WI38 (cell line): ENCODE measurements at regions not wholly inside any gene's neighbourhood (a gene's known extent, or its start where the extent isn't known, plus 50 kb on each side); places are given as distances from the start of the nearest gene placed in this dataset.
"Not testable (repeated sequence)": the region's sequence is repeated elsewhere in the genome, so short reads cannot be mapped to it uniquely, and the experiment has no call there.

Source experiments
- H3K4me3 ChIP-seq: 2 replicates; pipeline ENCODE4 v1.5.1; 2011; ENCODE audit warnings: low read depth, mild to moderate bottlenecking, control low read depth, low read length
- TF ChIP-seq, protein P1 (sequence below): IDR thresholded peaks from 2 replicates; pipeline ENCODE4 v1.5.1; 2012; ENCODE audit warnings: low read depth, mild to moderate bottlenecking, control low read depth, low read length

DNA sequence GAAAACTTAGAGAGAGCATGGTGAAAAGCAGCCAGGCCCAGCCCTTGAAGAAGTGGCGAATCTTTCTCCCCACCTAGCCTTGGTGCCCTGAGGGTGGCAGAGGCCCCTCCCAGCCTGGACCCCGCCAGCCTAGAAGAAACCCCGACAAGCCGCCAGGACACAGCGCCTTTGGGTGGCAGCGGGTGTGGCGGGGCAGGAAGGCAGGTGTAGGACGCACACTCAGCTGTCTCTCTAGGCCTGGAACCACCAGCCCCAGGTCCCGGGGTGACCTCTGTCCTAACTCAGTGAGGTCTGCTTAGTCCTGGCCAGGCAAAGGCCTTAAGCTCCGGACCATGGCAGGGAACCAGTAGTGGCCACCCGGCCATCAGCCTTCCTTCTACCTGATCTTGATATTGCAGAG, 178.3 kb downstream of the BARX1 start:
- TF ChIP-seq, protein P1, sequence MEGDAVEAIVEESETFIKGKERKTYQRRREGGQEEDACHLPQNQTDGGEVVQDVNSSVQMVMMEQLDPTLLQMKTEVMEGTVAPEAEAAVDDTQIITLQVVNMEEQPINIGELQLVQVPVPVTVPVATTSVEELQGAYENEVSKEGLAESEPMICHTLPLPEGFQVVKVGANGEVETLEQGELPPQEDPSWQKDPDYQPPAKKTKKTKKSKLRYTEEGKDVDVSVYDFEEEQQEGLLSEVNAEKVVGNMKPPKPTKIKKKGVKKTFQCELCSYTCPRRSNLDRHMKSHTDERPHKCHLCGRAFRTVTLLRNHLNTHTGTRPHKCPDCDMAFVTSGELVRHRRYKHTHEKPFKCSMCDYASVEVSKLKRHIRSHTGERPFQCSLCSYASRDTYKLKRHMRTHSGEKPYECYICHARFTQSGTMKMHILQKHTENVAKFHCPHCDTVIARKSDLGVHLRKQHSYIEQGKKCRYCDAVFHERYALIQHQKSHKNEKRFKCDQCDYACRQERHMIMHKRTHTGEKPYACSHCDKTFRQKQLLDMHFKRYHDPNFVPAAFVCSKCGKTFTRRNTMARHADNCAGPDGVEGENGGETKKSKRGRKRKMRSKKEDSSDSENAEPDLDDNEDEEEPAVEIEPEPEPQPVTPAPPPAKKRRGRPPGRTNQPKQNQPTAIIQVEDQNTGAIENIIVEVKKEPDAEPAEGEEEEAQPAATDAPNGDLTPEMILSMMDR: no peak
- no peak overlapping the region for H3K4me3 ChIP-seq

- TF ChIP-seq, protein P1: no peak
- no peak overlapping the region for H3K4me3 ChIP-seq
Measured at GRCh38 chr9:93776256-93776655, 178.9 kb downstream of the BARX1 start.

DNA sequence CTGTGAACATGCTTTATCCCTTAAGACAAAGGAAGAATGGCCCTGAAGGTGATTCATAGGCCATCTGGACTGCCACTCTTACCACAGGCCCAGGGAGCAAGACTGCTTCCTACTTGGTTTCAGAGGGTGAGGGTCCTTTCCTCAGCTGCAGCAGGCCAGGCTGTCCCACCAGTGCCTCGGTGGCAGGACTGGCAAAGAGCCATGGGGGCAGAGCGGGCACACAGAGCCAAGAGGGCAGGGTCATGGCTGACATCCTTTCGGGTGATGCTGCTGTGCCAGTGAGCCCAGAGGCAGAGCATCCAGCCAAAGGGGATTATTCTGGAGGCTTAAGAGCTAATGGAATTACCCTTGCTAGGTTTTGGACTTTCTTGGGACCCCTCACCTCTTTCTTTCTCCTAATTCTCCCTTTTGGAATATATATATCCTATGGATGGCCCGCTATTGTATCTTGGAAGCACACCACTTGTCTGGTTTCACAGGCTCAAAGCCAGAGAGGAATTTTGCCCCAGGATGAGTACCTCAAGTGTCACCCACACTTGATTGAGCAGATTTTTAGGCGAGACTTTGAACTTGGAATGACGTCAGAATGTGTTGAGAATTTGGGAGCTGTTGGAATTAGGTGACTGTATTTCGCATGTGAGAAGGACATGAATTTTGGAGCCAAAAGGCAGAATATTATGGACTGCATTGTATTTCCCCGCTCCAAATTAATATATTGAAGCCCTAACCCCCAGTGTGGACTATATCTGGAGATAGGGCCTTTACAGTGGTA, 180.6 kb downstream of the BARX1 start:
- TF ChIP-seq, protein P1: no peak
- no peak overlapping the region for H3K4me3 ChIP-seq

GRCh38 chr9:93771276-93771675, 183.9 kb downstream of the BARX1 start:
- TF ChIP-seq, protein P1: no peak
- H3K4me3 ChIP-seq: no peak overlapping the region

GRCh38 chr9:93761822-93762221, 185.4 kb downstream of the PHF2 start:
- no peak overlapping the region for H3K4me3 ChIP-seq
- TF ChIP-seq, protein P1: no peak

DNA sequence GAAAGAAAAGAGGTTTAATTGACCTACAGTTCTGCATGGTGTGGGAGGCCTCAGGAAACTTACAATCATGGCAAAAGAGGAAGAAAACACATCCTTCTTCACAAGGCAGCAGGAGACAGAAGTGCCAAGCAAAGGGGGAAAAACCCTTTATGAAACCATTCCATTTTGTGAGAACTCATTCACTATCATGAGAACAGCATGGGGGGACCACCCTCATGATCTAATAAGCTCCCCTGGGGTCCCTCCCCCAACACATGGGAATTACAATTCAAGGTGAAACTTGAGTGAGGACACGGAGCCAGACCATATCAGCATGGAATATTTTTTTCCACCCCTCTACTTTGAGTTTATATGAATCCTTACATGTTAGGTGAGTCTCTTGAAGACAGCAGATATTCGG, 173.7 kb downstream of the PHF2 start:
- TF ChIP-seq, protein P1: no peak
- no peak overlapping the region for H3K4me3 ChIP-seq

- not testable (repeated sequence) for H3K4me3 ChIP-seq
Measured at GRCh38 chr9:93748827-93749226, 172.4 kb downstream of the PHF2 start.

DNA sequence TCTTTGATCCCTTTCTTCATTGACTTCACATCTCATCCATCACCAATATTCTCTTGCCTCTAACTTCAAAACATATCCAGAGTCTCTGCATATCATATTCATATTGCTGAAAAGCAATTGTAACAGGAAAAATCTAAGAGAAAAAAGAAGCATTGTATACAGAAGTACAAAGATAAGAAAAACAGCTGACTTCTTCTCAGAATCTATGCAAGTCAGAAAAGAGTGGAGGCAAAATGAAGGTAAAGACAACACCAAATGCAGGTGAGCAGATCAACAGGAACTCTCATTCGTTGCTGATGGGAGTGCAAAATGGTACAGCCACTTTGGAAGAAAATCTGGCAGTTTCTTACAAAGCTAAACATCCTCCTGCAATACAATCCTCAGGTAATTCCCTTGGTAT, 155.6 kb downstream of the PHF2 start:
- TF ChIP-seq, protein P1: no peak
- H3K4me3 ChIP-seq: no peak overlapping the region
